Fibroblast of the aortic adventitia (primary cell): ENCODE measurements at regions not wholly inside any gene's neighbourhood (a gene's known extent, or its start where the extent isn't known, plus 50 kb on each side); places are given as distances from the start of the nearest gene placed in this dataset.

ENCODE experiments used
- DNase-seq: peaks from one replicate; pipeline ENCODE4 v3.0.0-alpha.2; 2010; ENCODE audit warnings: low read depth
- H3K4me3 ChIP-seq: 2 replicates; pipeline ENCODE4 v1.5.1; 2011; ENCODE audit warnings: low read depth, mild to moderate bottlenecking, control low read depth, low read length, moderate library complexity
- TF ChIP-seq, protein P1 (sequence below): IDR thresholded peaks from 2 replicates; pipeline ENCODE4 v1.5.1; 2011; ENCODE audit warnings: mild to moderate bottlenecking, low read length, control low read depth, inconsistent platforms; ENCODE audit not compliant: insufficient read depth

DNA sequence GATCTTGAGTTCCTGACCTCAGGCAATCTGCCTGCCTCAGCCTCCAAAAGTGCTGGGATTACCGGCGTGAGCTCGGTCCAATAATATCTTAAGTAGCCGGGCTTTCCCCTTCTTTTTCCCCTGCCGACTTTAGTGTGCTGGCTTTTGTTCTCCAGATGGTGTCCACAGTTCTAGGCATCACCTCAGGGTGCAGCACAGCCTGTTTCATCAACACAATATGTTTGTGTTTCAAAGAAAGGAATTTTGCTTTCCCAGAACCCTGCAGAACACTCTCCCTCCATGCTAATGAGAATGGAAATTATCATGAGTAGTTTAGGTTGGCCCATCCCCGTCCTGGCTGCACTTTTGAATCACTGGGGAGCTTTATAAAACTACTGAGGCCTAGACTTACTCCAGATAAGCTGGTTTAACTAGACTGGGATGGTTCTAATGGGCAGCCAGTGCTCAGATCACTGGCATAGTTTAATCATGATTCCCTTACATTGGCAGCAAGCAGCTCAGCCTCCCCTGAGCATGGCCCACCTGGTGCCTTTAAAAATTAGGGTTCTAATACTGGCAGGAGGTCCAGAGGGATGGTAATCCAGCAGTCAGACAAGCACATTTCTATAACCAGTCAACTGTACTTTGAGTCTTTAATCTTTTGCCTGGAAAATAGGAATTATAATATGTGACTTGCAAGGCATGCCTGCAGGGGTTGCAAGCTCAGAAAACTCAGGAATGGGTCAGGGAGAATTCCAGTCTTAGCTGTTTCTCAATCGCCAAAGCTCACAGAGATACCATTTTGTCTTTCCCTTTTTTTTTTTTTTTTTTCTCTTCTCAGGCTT is 127.6 kb upstream of the RASGRP1 start:
- H3K4me3 ChIP-seq: no peak overlapping the region
- no peak for DNase-seq
- TF ChIP-seq, protein P1, sequence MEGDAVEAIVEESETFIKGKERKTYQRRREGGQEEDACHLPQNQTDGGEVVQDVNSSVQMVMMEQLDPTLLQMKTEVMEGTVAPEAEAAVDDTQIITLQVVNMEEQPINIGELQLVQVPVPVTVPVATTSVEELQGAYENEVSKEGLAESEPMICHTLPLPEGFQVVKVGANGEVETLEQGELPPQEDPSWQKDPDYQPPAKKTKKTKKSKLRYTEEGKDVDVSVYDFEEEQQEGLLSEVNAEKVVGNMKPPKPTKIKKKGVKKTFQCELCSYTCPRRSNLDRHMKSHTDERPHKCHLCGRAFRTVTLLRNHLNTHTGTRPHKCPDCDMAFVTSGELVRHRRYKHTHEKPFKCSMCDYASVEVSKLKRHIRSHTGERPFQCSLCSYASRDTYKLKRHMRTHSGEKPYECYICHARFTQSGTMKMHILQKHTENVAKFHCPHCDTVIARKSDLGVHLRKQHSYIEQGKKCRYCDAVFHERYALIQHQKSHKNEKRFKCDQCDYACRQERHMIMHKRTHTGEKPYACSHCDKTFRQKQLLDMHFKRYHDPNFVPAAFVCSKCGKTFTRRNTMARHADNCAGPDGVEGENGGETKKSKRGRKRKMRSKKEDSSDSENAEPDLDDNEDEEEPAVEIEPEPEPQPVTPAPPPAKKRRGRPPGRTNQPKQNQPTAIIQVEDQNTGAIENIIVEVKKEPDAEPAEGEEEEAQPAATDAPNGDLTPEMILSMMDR: no peak

GRCh38 chr15:38692789-38693062 is 128.1 kb upstream of the RASGRP1 start:
- TF ChIP-seq, protein P1: no peak
- no peak overlapping the region for H3K4me3 ChIP-seq
- no peak for DNase-seq

GRCh38 chr15:38695249-38696108 is 130.9 kb upstream of the RASGRP1 start:
- no peak overlapping the region for H3K4me3 ChIP-seq
- DNase-seq: no peak
- TF ChIP-seq, protein P1: no peak

DNA sequence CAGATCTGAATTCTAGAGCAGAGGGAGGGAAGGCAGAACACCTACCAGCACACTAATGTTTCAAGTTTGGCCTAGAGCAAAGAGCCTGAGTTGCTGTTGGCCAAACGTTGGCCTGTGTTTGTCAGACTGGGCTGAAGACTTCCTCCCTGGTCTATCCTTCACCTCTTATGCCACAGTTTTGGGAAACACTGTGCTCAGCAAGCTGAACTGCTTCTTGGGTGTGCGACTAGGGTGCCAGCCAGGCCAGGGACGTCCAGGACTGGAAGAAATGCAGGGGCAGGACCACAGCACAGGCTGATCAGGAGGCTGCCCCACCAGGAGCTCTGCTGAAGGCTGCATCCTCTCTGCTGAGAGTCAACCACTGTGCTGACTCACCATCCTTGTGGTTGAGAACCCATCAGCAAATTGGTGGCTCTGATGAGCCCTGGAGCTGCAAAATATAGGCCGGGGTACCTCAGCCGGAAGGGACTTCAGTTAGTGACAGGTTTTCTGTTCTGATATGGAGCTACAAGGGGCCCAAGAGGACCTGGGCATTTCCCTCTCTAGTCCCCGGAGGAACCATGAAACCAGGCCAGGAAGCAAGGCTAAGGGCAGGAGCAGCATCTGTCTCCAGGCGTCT is 131.6 kb upstream of the RASGRP1 start:
- no peak overlapping the region for H3K4me3 ChIP-seq
- no peak for DNase-seq
- TF ChIP-seq, protein P1: no peak

- no peak overlapping the region for H3K4me3 ChIP-seq
- TF ChIP-seq, protein P1: no peak
- no peak for DNase-seq
Measured at GRCh38 chr15:38696790-38697495, 132.3 kb upstream of the RASGRP1 start.

GRCh38 chr15:38698254-38698653 is 133.6 kb upstream of the RASGRP1 start:
- DNase-seq: no peak
- TF ChIP-seq, protein P1: no peak

More at GRCh38 chr15:38698254-38698653, 133.6 kb upstream of the RASGRP1 start:
- no peak overlapping the region for H3K4me3 ChIP-seq
